Mesothelial cell of epicardium (in vitro differentiated cells): ENCODE measurements at regions not wholly inside any gene's neighbourhood (a gene's known extent, or its start where the extent isn't known, plus 50 kb on each side); places are given as distances from the start of the nearest gene placed in this dataset.

Experiments used
- DNase-seq, 2 experiments: peaks; one replicate each; pipeline ENCODE4 v3.0.0; 2021; ENCODE audit warnings: low spot score in 2 of 2; ENCODE audit not compliant: unreplicated experiment in 2 of 2
- H3K27ac Mint-ChIP-seq: 2 replicates; pipeline ENCODE4 v1.8.0; 2021; ENCODE audit warnings: mixed read lengths
- H3K27me3 Mint-ChIP-seq: 2 replicates; pipeline ENCODE4 v1.8.0; 2021; ENCODE audit warnings: low read depth, mixed read lengths
- H3K36me3 Mint-ChIP-seq: 2 replicates; pipeline ENCODE4 v1.8.0; 2021; ENCODE audit warnings: mixed read lengths
- H3K4me1 Mint-ChIP-seq: 2 replicates; pipeline ENCODE4 v1.8.0; 2021; ENCODE audit warnings: mixed read lengths
- H3K4me3 Mint-ChIP-seq: 2 replicates; pipeline ENCODE4 v1.8.0; 2021; ENCODE audit warnings: mild to moderate bottlenecking, moderate library complexity, mixed read lengths
- H3K9me3 Mint-ChIP-seq: 2 replicates; pipeline ENCODE4 v1.8.0; 2021; ENCODE audit warnings: mixed read lengths
- TF ChIP-seq, protein P1 (sequence below): fragments of 200-600 bp; sonication (generic); IDR thresholded peaks from one replicate; pipeline ENCODE4 v1.5.0; 2021; ENCODE audit warnings: antibody characterized with exemption; ENCODE audit not compliant: unreplicated experiment

DNA sequence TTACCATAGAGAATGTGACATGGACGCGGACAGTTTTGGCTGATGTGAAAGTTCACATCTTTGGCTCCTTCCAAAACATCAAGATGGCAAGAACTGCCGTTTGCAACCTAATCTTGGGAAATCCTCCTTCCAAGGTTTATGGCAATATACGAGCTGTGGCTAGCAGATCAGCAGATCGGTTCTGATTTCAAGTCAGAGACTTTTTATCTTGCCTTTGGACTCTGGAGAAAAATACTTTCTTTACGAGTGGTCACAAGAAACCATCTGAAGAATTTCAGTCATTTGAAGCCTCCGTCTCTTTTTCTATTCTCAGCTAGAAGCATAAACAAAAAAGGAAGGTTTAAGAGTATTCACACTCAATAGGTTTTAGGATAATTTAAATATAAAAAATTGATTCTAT is 153.5 kb upstream of the MEIS2 start:
- Mint-ChIP-seq H3K27ac (no peak overlapping the region), H3K4me3 (no peak overlapping the region), H3K9me3 (peaks cover 12% of the 10 kb centered on the region), H3K27me3 (no peaks in the 10 kb centered on the region), H3K4me1 (peaks cover 10% of the 10 kb centered on the region), H3K36me3 (no peaks in the 10 kb centered on the region)
- no peak for DNase-seq
- TF ChIP-seq, protein P1, sequence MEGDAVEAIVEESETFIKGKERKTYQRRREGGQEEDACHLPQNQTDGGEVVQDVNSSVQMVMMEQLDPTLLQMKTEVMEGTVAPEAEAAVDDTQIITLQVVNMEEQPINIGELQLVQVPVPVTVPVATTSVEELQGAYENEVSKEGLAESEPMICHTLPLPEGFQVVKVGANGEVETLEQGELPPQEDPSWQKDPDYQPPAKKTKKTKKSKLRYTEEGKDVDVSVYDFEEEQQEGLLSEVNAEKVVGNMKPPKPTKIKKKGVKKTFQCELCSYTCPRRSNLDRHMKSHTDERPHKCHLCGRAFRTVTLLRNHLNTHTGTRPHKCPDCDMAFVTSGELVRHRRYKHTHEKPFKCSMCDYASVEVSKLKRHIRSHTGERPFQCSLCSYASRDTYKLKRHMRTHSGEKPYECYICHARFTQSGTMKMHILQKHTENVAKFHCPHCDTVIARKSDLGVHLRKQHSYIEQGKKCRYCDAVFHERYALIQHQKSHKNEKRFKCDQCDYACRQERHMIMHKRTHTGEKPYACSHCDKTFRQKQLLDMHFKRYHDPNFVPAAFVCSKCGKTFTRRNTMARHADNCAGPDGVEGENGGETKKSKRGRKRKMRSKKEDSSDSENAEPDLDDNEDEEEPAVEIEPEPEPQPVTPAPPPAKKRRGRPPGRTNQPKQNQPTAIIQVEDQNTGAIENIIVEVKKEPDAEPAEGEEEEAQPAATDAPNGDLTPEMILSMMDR = no peak

DNA sequence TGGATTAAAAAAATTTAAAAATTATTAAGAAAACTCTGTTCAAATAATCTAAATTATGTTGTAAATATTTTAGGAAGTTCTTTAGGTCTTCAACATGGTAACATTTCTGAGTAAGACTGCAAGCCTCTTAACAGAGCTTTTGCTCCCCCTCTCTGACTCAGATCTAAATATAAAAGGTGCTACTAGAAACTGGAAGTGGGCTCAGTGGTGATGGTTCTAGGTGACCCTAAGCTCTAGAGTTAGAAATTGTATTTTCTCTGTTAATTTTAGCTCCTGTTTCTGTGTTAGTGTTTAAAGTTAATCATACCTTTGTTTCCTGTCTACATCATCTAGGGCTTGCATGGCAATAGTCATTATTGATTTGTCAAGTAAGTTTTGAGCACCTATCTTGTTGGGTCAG is 159.9 kb upstream of the MEIS2 start:
- Mint-ChIP-seq H3K4me3 (no peak overlapping the region), H3K36me3 (no peaks in the 10 kb centered on the region), H3K4me1 (no peaks in the 10 kb centered on the region), H3K27ac (no peak overlapping the region), H3K9me3 (peaks cover 6% of the 10 kb centered on the region), H3K27me3 (no peaks in the 10 kb centered on the region)
- DNase-seq = no peak
- TF ChIP-seq, protein P1 = no peak

DNA sequence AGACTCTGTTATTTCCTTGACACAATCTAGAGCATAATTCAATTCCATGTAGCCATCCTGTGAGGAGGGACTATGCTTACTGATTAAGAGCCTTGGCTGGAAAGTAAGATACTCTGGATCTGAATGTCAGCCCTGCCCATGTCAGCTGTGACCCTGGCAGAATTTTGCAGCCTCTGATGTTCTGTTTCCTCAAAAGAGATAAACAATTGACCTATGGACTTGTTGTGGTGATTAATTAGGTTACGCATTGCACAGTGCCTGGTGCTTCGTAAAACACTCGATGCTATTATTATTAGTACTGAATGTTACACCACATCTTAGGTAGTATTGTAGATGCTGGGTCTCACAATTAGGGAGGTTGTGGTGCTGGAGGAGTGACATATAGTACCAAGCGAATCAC is 161.3 kb upstream of the MEIS2 start:
- H3K4me1 Mint-ChIP-seq = no peaks in the 10 kb centered on the region
- DNase-seq = no peak
- no peak overlapping the region for H3K4me3 Mint-ChIP-seq
- H3K27ac Mint-ChIP-seq = no peak overlapping the region
- peaks cover 4% of the 10 kb centered on the region for H3K9me3 Mint-ChIP-seq
- TF ChIP-seq, protein P1 = no peak
- no peaks in the 10 kb centered on the region for H3K36me3 Mint-ChIP-seq
- no peaks in the 10 kb centered on the region for H3K27me3 Mint-ChIP-seq

DNA sequence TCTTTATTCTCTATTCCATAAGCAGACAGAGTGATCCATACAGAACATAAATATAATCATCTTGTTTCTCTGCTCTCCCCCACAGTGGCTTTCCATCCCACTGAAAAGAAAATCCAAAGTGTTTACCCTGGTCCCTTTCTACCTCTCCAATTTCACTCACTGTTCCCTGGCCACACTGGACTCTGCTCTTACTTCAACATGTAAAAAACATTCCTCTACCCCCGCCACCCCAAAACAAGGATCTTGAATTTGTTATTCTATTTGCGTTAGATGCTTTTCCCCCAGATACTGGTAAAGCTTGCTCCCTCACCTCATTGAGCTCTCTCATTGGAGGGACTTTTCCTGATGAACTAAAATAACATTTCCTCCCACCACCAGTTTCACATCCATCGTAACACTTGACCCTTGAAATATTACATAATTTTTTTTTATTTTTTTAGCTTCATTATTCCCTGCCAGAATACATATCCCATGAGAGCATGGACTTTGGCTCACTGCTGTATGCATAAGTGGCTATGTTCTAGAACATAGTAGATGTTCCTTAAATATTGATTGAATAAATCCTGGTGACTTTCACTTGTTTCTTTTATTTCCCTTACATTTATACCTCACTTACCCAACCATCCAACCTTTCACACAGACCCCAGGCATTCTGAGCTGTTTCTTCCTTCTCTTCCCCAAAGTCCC is 162.7 kb upstream of the MEIS2 start:
- H3K4me3 Mint-ChIP-seq = no peak overlapping the region
- no peaks in the 10 kb centered on the region for H3K9me3 Mint-ChIP-seq
- DNase-seq = no peak
- no peaks in the 10 kb centered on the region for H3K36me3 Mint-ChIP-seq
- no peaks in the 10 kb centered on the region for H3K27me3 Mint-ChIP-seq
- no peaks in the 10 kb centered on the region for H3K4me1 Mint-ChIP-seq
- TF ChIP-seq, protein P1 = no peak
- H3K27ac Mint-ChIP-seq = no peak overlapping the region

DNA sequence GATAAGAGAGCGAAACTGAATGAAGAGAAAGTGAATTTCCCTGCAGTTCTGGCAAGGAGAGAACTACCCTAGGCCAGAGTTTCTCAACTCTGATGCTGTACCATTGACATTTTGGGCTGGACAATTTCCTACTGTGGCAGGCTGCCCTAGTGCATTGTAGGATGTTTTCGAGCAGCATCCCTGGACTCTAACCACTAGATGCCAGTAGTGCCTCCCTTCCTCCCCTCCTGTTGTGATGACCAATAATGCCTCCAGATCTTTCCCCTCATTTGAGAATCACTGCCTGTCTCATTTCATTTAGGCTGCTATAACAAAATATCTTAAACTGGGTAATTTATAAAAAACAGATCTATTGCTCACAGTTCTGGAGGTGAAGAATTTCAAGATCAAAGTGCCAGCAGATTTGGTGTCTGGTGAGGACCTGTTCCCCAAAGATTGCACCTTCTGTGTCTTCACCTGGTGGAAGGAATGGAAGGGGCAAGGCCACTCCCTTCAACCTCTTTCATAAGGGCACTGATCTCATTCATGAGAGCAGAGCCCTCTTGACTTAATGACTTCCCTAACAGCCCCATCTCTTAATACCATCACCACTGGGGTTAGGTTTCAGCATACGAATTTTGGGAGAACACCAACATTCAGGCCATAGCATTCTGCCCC is 188.9 kb upstream of the MEIS2 start:
- no peaks in the 10 kb centered on the region for H3K4me1 Mint-ChIP-seq
- H3K9me3 Mint-ChIP-seq = peaks cover 6% of the 10 kb centered on the region
- H3K36me3 Mint-ChIP-seq = no peaks in the 10 kb centered on the region
- H3K27ac Mint-ChIP-seq = no peak overlapping the region
- DNase-seq = no peak
- no peak overlapping the region for H3K4me3 Mint-ChIP-seq
- TF ChIP-seq, protein P1 = no peak
- no peaks in the 10 kb centered on the region for H3K27me3 Mint-ChIP-seq
